A673 (cell line): ENCODE measurements at regions not wholly inside any gene's neighbourhood (a gene's known extent, or its start where the extent isn't known, plus 50 kb on each side); places are given as distances from the start of the nearest gene placed in this dataset.

Experiments used
- CTCF ChIP-seq: fragments of 300-800, 200-600 bp; sonication (generic); conservative IDR thresholded peaks from 2 replicates; pipeline ENCODE4 v1.5.1; 2017; ENCODE audit warnings: low read depth, mild to moderate bottlenecking, antibody characterized with exemption, low read length, moderate library complexity, mixed read lengths
- EZH2 ChIP-seq: fragments of 200-600 bp; sonication (generic); IDR thresholded peaks from 2 replicates; pipeline ENCODE4 v1.6.1; 2017; ENCODE audit warnings: borderline replicate concordance, low read depth, mild to moderate bottlenecking, mixed read lengths, antibody characterized with exemption, low read length; ENCODE audit not compliant: poor library complexity, severe bottlenecking

GRCh38 chr18:59833785-59834184 is 66.0 kb upstream of the PMAIP1 start:
- no peak for TF ChIP-seq CTCF
- TF ChIP-seq EZH2: no peak
